GM13976 (cell line): ENCODE measurements at regions not wholly inside any gene's neighbourhood (a gene's known extent, or its start where the extent isn't known, plus 50 kb on each side); places are given as distances from the start of the nearest gene placed in this dataset.
"Not testable (repeated sequence)": the region's sequence is repeated elsewhere in the genome, so short reads cannot be mapped to it uniquely, and the experiment has no call there.

Source experiments
- DNase-seq: peaks from one replicate; pipeline ENCODE4 v3.0.0; 2012; ENCODE audit warnings: low spot score
- in situ Hi-C: fragments of 300-500 bp; cut with MboI; formaldehyde crosslinking; loops from one replicate; pipeline ENCODE4 v1.12.0; 2022; ENCODE audit warnings: low sequenced_read_pairs, mixed read lengths, inconsistent platforms; ENCODE audit not compliant: unreplicated experiment
- TF ChIP-seq, protein P1 (sequence below): IDR thresholded peaks from 2 replicates; pipeline ENCODE4 v1.5.1; 2012; ENCODE audit warnings: borderline replicate concordance, mild to moderate bottlenecking; ENCODE audit not compliant: insufficient read depth; ENCODE audit errors: extremely low read depth, missing control alignments, control extremely low read depth

DNA sequence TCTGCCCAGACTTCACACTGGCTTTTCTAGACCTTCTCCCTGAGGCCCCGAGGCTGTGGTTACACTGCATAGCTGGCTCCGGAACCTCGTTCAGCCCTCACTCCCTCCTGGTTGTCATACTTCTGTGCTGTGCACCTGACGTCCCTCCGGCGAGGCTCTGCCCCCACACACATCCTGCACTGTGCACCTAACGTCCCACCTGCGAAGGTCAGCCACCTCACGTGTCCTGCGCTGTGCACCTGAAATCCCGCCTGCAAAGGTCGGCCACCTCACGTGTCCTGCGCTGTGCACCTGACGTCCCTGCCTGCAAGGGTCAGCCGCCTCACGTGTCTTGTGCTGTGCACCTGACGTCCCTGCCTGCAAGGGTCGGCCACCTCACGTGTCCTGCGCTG is 111.0 kb upstream of the FRMD1 start:
- in situ Hi-C loops = no loop called here

DNA sequence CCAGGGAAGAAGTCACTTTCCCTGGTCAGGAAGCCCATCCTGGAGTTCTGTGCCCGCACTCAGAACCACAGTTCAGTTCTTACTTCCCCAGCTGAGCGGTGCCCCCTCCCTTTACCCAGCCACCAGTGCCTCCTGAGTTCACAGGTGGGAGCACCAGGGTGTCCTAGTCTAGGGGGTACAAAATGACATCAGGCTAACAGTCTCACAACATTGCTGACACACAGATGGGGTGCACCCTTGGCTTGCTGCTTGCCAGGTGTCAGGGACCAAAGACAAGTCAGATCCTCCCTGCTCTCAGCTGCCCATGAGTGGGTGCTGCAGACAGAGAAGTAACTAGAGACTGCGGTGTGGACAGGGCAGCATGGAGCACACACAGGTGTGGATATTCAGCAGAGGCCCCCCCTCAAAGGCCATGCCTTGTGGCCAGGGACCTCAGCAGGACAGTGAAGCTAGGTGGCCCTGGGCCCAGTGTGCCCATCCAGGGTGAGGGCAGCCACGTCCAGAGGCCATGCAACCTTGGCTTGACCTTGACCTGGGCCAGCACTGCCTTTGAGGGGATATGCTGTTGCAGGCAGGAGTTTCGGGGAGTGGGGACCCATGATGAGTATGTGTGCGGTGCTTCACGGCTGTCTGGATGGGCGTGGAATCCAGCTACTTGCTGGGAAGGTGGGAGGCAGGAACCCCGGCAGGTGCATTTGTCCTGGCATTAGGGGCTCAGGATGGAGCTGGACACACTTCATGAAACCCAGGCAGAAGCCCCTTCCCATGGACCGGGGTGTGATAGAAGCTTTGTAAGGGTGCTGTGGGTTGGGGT is 110.4 kb upstream of the FRMD1 start:
- DNase-seq = no peak
- in situ Hi-C loops = no loop called here
- TF ChIP-seq, protein P1, sequence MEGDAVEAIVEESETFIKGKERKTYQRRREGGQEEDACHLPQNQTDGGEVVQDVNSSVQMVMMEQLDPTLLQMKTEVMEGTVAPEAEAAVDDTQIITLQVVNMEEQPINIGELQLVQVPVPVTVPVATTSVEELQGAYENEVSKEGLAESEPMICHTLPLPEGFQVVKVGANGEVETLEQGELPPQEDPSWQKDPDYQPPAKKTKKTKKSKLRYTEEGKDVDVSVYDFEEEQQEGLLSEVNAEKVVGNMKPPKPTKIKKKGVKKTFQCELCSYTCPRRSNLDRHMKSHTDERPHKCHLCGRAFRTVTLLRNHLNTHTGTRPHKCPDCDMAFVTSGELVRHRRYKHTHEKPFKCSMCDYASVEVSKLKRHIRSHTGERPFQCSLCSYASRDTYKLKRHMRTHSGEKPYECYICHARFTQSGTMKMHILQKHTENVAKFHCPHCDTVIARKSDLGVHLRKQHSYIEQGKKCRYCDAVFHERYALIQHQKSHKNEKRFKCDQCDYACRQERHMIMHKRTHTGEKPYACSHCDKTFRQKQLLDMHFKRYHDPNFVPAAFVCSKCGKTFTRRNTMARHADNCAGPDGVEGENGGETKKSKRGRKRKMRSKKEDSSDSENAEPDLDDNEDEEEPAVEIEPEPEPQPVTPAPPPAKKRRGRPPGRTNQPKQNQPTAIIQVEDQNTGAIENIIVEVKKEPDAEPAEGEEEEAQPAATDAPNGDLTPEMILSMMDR = no peak

More for the DNA sequence above, 111.0 kb upstream of the FRMD1 start:
- DNase-seq = no peak
- TF ChIP-seq, protein P1 = no peak

DNA sequence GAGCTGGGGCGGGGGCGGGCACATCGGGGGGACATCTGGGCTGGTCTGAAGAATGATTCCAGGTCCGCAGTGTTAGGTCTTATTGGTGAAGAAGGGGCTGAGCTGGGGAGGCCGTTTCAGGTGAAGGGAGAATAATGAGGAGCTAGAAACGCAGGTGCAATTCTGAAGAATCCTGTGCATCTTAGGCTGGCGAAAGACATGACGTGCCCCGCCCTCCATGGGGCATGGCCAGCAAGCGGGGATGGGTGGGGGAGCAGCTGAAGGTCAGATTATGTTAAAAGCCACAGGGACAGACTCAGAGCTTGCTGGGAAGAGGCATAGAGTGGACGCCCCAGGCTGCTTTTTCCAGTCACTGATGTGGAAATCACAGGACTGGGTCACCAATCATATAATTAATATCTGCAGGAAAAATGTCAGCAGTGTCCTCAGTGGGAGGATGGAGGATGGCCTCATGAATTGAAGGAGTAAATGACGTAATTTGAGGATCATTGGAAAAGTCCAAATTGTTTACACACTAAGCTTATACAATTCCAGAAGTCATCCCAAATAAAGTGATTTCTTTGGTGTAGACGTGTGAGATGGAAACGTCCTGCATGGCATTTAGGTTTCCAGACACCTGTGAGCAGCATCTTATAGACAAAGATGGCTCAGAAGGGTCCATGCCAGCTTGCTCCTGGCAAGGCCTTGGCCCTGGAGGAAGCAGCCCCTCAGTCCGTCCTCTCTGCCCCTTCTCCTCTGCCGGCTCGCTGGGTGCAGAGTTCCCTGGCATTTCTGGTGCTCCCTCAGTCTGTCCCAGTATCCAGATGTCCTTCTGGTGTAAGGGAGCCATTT is 109.6 kb upstream of the FRMD1 start:
- DNase-seq = no peak

DNA sequence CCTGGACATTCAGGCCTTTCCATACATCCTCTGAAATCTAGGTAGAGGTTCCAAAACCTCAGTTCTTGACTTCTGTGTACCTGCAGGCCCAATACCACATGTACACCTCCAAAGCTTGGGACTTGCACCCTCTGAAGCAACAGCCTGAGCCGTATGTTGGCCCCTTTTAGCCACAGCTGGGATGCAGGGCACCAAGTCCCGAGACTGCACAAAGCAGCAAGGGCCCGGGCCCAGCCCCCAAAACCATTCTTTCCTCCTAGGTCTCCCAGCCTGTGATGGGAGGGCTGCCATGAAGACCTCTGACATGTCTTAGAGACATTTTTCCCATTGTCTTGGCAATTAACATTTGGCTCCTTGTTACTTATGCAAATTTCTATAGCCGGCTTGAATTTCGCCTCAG is 107.4 kb upstream of the FRMD1 start:
- TF ChIP-seq, protein P1 = no peak
- no peak for DNase-seq
- in situ Hi-C loops = no loop called here

More for the DNA sequence above, 109.6 kb upstream of the FRMD1 start:
- in situ Hi-C loops = no loop called here
- TF ChIP-seq, protein P1 = no peak

DNA sequence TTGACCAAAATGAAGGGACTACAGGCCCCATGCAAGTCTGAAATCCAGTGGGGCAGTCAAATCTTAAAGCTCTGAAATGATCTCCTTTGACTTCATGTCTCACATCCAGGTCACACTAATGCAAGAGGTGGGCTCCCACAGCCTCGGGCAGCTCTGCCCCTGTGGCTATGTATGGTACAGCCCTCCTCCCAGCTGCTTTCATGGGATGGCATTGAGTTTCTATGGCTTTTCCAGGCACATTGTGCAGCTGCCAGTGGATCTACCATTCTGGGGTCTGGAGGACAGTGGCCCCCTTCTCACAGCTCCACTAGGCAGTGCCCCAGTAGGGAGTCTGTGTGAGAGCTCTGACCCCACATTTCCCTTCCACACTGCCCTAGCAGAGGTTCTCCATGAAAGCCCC is 107.0 kb upstream of the FRMD1 start:
- in situ Hi-C loops, DNase-seq: not testable (repeated sequence)

DNA sequence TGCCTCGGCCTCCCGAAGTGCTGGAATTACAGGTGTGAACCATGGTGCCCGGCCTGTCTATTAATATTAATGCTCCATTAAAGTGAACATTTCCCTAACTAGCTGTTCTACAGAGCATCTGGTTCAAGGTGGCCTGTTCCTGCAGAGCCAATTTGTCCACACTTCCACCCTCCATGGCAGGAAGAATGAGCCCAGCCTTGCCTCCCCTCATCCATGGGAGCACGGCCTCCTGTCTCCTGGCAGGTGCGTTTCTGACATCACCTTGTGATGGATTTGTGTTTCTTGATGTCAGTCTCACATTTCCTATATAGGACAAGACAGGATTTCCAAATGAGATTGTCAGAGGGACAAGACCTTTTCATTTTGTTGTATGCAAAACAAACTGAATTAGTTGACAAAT is 105.7 kb upstream of the FRMD1 start:
- TF ChIP-seq, protein P1 = no peak
- DNase-seq = no peak
- in situ Hi-C loops = no loop called here

DNA sequence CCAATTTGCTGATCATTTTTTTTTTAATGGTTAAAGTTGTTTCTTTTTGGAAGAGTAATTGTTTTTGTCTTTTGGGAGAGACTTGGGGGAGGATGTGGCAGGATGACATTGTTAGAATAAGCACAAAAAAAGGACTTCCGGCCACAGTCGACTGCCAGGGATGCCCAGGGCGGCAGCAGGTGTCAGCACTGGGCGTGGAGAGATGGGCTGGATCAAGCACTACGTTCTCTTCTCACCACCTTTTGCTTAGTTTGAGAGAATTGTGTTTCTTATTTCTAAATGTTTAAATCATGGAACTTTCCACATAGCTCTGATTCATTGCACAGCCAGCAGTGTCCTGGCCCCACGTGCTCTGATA is 104.6 kb upstream of the FRMD1 start:
- in situ Hi-C loops = no loop called here
- DNase-seq = no peak
- TF ChIP-seq, protein P1 = no peak
